Kidney epithelial cell (primary cell): ENCODE measurements at regions not wholly inside any gene's neighbourhood (a gene's known extent, or its start where the extent isn't known, plus 50 kb on each side); places are given as distances from the start of the nearest gene placed in this dataset.

Experiments used
- DNase-seq: peaks from one replicate; pipeline ENCODE4 v3.0.0-alpha.2; 2010; ENCODE audit warnings: low read depth
- H3K27me3 ChIP-seq: 2 replicates; pipeline ENCODE4 v1.6.0; 2011; ENCODE audit warnings: low read length; ENCODE audit not compliant: control insufficient read depth, insufficient read depth
- H3K36me3 ChIP-seq: 2 replicates; pipeline ENCODE4 v1.5.1; 2011; ENCODE audit warnings: low read length; ENCODE audit not compliant: control insufficient read depth, insufficient read depth
- H3K4me3 ChIP-seq: 2 replicates; pipeline ENCODE4 v1.5.1; 2011; ENCODE audit warnings: low read depth, mild to moderate bottlenecking, control low read depth, low read length
- CTCF ChIP-seq: IDR thresholded peaks from 2 replicates; pipeline ENCODE4 v1.5.1; 2011; ENCODE audit warnings: mild to moderate bottlenecking, moderate library complexity, low read length, control low read depth, inconsistent platforms; ENCODE audit not compliant: insufficient read depth, poor library complexity, severe bottlenecking

- TF ChIP-seq CTCF = no peak
- Histone ChIP-seq H3K27me3 (no peaks in the 10 kb centered on the region), H3K36me3 (no peaks in the 10 kb centered on the region), H3K4me3 (no peak overlapping the region)
- DNase-seq = no peak
Measured at GRCh38 chr7:48734695-48735406, 189.5 kb upstream of the CDC14C start.

- no peaks in the 10 kb centered on the region for H3K27me3 ChIP-seq
- no peaks in the 10 kb centered on the region for H3K36me3 ChIP-seq
- no peak for TF ChIP-seq CTCF
- H3K4me3 ChIP-seq = no peak overlapping the region
- DNase-seq = no peak
Measured at GRCh38 chr7:48741545-48741944, 182.8 kb upstream of the CDC14C start.

GRCh38 chr7:48742079-48742798 lies 182.1 kb upstream of the CDC14C start:
- Histone ChIP-seq H3K4me3 (no peak overlapping the region), H3K27me3 (no peaks in the 10 kb centered on the region), H3K36me3 (no peaks in the 10 kb centered on the region)
- no peak for TF ChIP-seq CTCF
- no peak for DNase-seq

- Histone ChIP-seq H3K27me3 (no peaks in the 10 kb centered on the region), H3K36me3 (no peaks in the 10 kb centered on the region), H3K4me3 (no peak overlapping the region)
- DNase-seq = no peak
- TF ChIP-seq CTCF = no peak
Measured at GRCh38 chr7:48748081-48748833, 176.1 kb upstream of the CDC14C start.

GRCh38 chr7:48755061-48755555 lies 169.2 kb upstream of the CDC14C start:
- DNase-seq = no peak
- no peak overlapping the region for H3K4me3 ChIP-seq
- no peaks in the 10 kb centered on the region for H3K27me3 ChIP-seq
- TF ChIP-seq CTCF = no peak
- no peaks in the 10 kb centered on the region for H3K36me3 ChIP-seq
